Kidney glomerular epithelial cell (primary cell): ENCODE measurements at regions not wholly inside any gene's neighbourhood (a gene's known extent, or its start where the extent isn't known, plus 50 kb on each side); places are given as distances from the start of the nearest gene placed in this dataset.
"Not testable (repeated sequence)": the region's sequence is repeated elsewhere in the genome, so short reads cannot be mapped to it uniquely, and the experiment has no call there.

ENCODE experiments used
- DNase-seq: peaks from one replicate; lab custom pipeline; 2025; lab: John Stamatoyannopoulos, UW

GRCh38 chr5:75002271-75002670 is 50.1 kb downstream of the GCNT4 start:
- no peak for DNase-seq

GRCh38 chr5:74995926-74996325 is 56.4 kb downstream of the GCNT4 start:
- DNase-seq = no peak

GRCh38 chr5:74994826-74995225 is 57.5 kb downstream of the GCNT4 start:
- DNase-seq = no peak

GRCh38 chr5:74993743-74994142 is 58.6 kb downstream of the GCNT4 start:
- no peak for DNase-seq

- no peak for DNase-seq
Measured at GRCh38 chr5:74992791-74993190, 59.6 kb downstream of the GCNT4 start.

GRCh38 chr5:74991522-74991921 is 60.8 kb downstream of the GCNT4 start:
- DNase-seq = no peak

GRCh38 chr5:74990194-74990593 is 62.2 kb downstream of the GCNT4 start:
- no peak for DNase-seq

GRCh38 chr5:74988273-74988983 is 63.9 kb downstream of the GCNT4 start:
- no peak for DNase-seq

- DNase-seq = no peak
Measured at GRCh38 chr5:74978345-74978744, 74.0 kb downstream of the GCNT4 start.

GRCh38 chr5:74977471-74977870 is 74.9 kb downstream of the GCNT4 start:
- DNase-seq = no peak

GRCh38 chr5:74976651-74977050 is 75.7 kb downstream of the GCNT4 start:
- DNase-seq = no peak

- DNase-seq = no peak
Measured at GRCh38 chr5:74975582-74975981, 76.8 kb downstream of the GCNT4 start.

GRCh38 chr5:74974451-74975091 is 77.8 kb downstream of the GCNT4 start:
- DNase-seq = no peak

- no peak for DNase-seq
Measured at GRCh38 chr5:74973694-74974093, 78.7 kb downstream of the GCNT4 start.

- DNase-seq = no peak
Measured at GRCh38 chr5:74971947-74972460, 80.4 kb downstream of the GCNT4 start.

- not testable (repeated sequence) for DNase-seq
Measured at GRCh38 chr5:74970891-74971290, 81.5 kb downstream of the GCNT4 start.

GRCh38 chr5:74969726-74970125 is 82.6 kb downstream of the GCNT4 start:
- no peak for DNase-seq

- DNase-seq = no peak
Measured at GRCh38 chr5:74966141-74967026, 86.0 kb downstream of the GCNT4 start.

GRCh38 chr5:74963407-74963806 is 89.0 kb downstream of the GCNT4 start:
- DNase-seq = no peak

- DNase-seq = no peak
Measured at GRCh38 chr5:74957906-74958305, 91.7 kb upstream of the FAM169A start.

- DNase-seq = no peak
Measured at GRCh38 chr5:74957029-74957784, 91.0 kb upstream of the FAM169A start.

GRCh38 chr5:74956278-74956677 is 90.1 kb upstream of the FAM169A start:
- DNase-seq = no peak
